NCI-H2107 (cell line): ENCODE measurements at regions not wholly inside any gene's neighbourhood (a gene's known extent, or its start where the extent isn't known, plus 50 kb on each side); places are given as distances from the start of the nearest gene placed in this dataset.
"Not testable (repeated sequence)": the region's sequence is repeated elsewhere in the genome, so short reads cannot be mapped to it uniquely, and the experiment has no call there.

ENCODE experiments used
- DNase-seq: peaks from one replicate; lab custom pipeline; 2025; lab: John Stamatoyannopoulos, UW

- no peak for DNase-seq
Measured at GRCh38 chr5:136620621-136621020, 255.3 kb upstream of the TRPC7 start.

- no peak for DNase-seq
Measured at GRCh38 chr5:136620016-136620419, 254.7 kb upstream of the TRPC7 start.

- DNase-seq, result no peak
Measured at GRCh38 chr5:136619556-136619955, 254.2 kb upstream of the TRPC7 start.

GRCh38 chr5:136615251-136616119 lies 250.1 kb upstream of the TRPC7 start:
- no peak for DNase-seq

- DNase-seq, result no peak
Measured at GRCh38 chr5:136613230-136613629, 247.9 kb upstream of the TRPC7 start.

- no peak for DNase-seq
Measured at GRCh38 chr5:136605638-136606037, 240.3 kb upstream of the TRPC7 start.

- no peak for DNase-seq
Measured at GRCh38 chr5:136600306-136600705, 235.0 kb upstream of the TRPC7 start.

- DNase-seq, result no peak
Measured at GRCh38 chr5:136598802-136599404, 233.6 kb upstream of the TRPC7 start.

- no peak for DNase-seq
Measured at GRCh38 chr5:136594416-136594815, 229.1 kb upstream of the TRPC7 start.

- DNase-seq, result no peak
Measured at GRCh38 chr5:136590581-136590980, 225.2 kb upstream of the TRPC7 start.

- DNase-seq, result no peak
Measured at GRCh38 chr5:136586196-136586595, 220.9 kb upstream of the TRPC7 start.

GRCh38 chr5:136584474-136584873 lies 219.1 kb upstream of the TRPC7 start:
- no peak for DNase-seq

- DNase-seq, result no peak
Measured at GRCh38 chr5:136579238-136579637, 213.9 kb upstream of the TRPC7 start.

GRCh38 chr5:136569875-136570274 lies 204.5 kb upstream of the TRPC7 start:
- not testable (repeated sequence) for DNase-seq

GRCh38 chr5:136565457-136565856 lies 200.1 kb upstream of the TRPC7 start:
- not testable (repeated sequence) for DNase-seq

- DNase-seq, result not testable (repeated sequence)
Measured at GRCh38 chr5:136565050-136565449, 199.7 kb upstream of the TRPC7 start.

GRCh38 chr5:136564431-136564830 lies 199.1 kb upstream of the TRPC7 start:
- not testable (repeated sequence) for DNase-seq

GRCh38 chr5:136563489-136563888 lies 198.1 kb upstream of the TRPC7 start:
- DNase-seq, result no peak

GRCh38 chr5:136560126-136560525 lies 194.8 kb upstream of the TRPC7 start:
- DNase-seq, result no peak

- no peak for DNase-seq
Measured at GRCh38 chr5:136559651-136560050, 194.3 kb upstream of the TRPC7 start.

GRCh38 chr5:136547096-136547495 lies 181.8 kb upstream of the TRPC7 start:
- DNase-seq, result not testable (repeated sequence)

- not testable (repeated sequence) for DNase-seq
Measured at GRCh38 chr5:136546441-136546840, 181.1 kb upstream of the TRPC7 start.

GRCh38 chr5:136545031-136545430 lies 179.7 kb upstream of the TRPC7 start:
- DNase-seq, result not testable (repeated sequence)
